ENCODE measurements at regions not wholly inside any gene's neighbourhood (a gene's known extent, or its start where the extent isn't known, plus 50 kb on each side); places are given as distances from the start of the nearest gene placed in this dataset.

DNA sequence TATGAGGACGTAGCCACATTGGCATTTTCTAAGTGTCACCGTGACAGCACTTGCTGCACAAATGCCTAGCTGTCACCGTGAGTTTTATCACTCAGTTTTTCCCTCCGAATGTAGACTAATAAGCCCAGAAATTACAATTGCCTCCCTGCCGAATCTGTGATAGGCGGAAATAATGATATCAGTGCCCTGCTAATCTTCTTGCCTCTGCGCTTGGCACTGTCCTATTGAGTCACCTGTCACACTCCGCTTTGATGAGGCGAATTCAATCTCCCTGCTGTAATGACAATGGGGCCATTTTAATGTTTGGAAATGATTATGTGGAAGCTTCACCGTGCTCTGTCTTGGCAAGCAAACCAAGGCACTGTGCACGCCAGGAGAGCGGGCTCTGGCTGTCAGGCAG is 112.8 kb downstream of the LINC00237 start:
- DNase-seq (ENCODE audit: low read depth in 2 of 2) = no peak

DNA sequence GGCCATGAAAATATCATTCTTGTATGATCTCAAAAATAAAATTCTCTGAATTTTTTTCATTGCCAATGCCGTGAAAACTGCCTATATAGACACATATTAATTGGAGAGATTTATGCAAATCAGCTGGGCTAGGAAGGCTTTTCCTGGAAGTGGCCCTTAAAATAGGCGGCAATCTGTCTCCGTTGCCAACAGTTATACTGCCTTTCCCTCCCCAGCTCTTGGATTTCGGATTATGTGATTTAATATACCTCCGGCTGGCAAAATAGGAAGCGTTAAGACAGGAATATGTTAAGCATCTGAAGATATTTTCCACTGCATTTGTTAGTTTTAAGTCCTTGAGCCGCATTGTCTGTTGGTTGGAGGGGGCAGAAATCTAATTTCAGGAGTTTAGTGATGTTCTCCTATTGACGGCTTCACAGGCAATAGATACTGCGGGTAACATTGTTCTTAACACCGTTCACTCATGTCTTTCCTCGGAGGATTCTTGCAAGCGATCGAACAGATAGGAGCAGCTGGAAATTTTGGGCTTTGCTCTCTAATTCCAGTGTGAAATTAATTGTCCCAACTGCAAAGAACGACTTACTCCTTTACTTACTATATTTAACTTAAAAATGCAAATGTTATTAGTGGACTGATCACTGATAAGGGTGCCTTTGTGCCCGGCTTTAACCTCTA is 113.3 kb downstream of the LINC00237 start:
- DNase-seq (ENCODE audit: low read depth in 2 of 2) = no peak

DNA sequence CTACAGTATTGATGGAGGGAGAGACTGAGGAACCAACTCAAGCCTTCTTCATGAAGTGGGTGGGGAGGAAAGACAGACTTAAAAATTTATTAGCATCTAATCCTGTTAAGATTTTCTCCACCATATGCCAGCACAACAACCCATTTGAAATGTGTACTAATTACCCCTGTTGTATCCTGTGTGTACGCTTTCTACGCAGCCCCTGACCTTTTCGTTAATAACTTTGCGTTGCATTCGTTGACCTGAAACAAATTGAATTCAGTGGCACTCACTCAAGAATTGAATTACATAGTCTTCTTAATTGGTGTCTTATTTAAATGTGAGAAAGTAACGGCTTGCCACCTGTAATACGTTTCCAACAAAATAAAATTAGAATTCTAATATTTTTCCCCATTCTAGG is 113.9 kb downstream of the LINC00237 start:
- no peak for DNase-seq (ENCODE audit: low read depth in 2 of 2)

DNA sequence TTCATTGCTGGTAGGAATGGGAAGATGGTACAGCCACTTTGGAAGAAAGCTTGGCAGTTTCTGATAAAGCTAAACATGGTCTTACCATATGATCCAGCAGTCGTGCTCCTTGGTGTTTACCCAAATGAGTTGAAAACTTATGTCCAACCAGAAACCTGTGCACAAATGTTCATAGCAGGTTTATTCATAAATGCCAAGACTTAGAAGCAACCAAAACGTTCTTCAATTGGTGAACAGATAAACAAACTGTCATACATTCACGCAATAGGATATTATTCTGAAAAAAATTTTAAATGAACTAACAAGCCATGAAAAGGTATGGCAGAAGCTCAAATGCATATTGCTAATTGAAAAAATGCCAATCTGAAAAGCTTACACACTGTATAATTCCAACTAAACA is 117.1 kb downstream of the LINC00237 start:
- DNase-seq (ENCODE audit: low read depth in 2 of 2) = no peak

DNA sequence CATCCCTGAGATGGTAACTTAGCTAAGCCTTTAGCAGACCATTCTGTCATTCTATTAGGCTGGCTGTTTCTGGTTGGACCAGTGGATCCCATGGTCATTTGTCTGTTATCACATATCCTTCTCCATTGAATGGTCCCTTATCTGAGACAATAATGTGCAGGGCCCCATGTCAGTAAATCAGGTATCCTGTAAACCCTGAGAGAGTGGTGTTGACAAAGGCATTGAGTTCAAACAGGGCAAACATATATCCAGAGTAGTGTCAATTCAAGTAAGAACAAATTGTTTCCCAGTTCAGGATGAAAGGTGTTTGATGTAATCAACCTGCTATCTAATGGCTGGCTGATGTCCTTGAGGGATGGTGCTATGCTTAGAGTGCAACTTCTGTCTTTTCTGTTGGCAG is 126.2 kb downstream of the LINC00237 start:
- no peak for DNase-seq (ENCODE audit: low read depth in 2 of 2)

DNA sequence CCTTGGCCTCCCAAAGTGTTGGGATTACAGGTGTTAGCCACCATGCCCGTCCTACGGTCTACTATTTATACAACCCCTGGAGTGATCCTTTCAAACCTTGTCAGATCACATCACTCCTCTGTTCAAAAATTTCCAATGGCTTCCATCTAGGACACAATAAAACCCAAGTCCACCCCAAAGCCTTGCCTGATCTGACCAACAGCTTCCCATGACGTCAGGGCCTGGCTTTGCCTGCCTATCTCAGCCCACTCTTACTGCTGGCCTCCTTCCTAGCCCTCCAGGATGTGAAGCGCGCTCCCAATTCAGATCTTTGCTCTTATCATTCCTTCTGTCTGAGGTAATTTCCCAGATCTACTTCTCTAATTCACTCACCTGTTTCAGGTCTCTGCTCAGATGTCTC is 128.4 kb downstream of the LINC00237 start:
- no peak for DNase-seq (ENCODE audit: low read depth in 2 of 2)

DNA sequence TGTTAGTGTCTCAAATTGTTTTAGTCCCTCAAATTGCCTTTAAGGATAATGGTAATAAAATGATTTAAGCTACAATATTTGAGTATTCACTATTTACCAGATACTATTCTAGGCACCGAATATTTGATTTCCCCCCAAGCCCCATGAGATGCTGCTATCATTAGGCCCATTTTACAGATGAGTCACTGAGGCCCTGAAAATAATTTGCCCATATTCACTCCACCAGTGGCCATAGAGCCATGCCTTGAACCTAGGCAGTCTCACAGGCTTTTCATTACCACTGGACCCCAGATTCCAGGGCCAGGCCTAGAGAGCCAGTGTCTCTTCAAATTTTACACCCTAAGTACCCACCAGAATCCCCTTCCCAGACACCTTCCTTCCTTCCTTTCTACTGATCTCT is 133.7 kb downstream of the LINC00237 start:
- DNase-seq (ENCODE audit: low read depth in 2 of 2) = no peak

DNA sequence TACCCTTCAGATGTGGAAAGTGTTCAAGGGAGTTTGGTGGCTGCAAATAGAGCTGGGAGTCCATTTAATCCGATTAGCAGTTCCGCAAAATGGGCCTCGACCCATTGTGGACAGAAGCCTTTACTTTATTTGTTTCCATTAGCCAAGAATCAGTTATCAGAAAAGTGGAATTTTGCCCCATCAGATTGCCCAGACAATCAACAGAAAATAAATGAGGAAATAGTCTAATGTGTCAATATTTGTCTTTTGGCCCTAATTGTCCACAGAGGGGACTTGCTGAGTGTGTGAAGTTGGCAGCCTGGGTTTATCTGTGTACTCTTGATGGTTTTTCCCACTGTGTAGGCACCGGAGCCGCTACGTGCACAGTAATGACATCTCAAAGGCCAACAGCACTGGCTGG is 134.3 kb downstream of the LINC00237 start:
- no peak for DNase-seq (ENCODE audit: low read depth in 2 of 2)

DNA sequence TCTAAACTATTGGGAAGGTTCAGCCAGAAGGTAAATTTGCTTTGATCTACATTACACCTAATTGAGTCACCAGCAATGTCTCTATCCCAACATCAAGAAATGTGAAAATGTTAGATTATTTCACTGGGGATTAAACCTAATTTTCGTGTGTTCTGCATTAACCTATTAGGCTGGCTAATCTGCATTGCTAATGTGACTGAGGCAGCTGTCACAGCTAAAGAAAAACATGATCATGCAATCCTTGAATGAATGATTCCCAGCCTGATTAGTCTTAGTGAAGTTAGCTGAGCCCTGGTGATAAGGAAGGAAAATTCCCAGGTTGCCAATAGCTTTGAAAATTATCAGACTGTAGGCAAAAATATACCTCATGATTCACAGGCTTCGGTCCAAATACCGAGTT is 135.3 kb downstream of the LINC00237 start:
- no peak for DNase-seq (ENCODE audit: low read depth in 2 of 2)

DNA sequence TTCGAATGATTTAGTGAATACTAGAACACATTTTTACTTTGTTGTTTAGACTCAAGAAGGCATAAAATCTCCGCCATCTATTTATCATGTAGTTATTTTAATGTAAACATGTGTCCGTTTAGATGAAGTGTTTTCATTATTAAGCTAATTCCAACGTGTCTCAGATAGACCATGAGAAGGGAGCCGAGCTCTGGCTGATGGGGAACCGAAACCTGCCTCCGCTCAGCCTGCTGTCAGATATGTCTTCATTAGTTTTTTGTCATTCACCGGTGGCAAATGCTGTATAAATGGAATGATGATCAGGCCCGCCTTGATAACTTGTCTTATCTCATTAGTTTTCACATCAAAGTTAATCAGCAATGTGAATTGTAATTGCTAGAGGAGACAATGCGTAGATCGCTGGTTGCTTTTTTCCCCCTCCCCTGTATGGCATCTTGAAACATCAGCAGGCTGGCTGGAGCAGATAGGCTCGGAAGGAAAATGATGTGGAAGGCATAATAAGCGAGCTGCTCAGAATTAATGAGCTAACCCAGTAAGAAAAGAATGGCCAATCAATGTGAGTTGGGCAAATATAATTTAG is 136.4 kb downstream of the LINC00237 start:
- no peak for DNase-seq (ENCODE audit: low read depth in 2 of 2)

DNA sequence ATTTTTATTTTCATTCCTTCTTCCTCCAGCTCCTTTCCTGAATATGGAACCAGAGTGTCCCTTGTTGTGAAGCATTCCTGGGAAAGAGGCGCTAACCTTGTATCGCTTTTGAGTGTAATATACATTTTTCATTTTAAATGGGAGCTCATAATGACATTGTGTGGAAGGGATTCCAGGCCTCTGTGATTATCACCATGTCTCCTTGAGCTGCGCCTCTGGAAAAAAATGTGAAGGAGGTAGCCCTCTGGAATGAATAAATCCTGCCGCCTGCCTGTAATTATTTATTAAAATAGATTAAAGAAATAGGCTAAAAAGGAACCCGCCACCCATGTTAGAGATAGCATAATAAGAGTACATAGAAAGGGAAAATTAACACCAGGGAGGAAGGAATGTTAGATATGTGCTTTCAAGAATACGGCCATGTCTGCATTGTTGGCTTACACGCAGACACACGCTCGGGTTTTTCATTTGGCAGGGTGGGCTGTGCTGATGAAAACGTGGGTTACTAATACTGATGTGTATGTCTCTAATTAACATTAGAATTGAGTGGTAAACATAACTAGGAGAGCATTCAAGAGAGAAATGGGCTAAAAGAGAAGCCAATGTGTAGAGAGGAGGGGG is 138.5 kb downstream of the LINC00237 start:
- DNase-seq (ENCODE audit: low read depth in 2 of 2) = no peak

DNA sequence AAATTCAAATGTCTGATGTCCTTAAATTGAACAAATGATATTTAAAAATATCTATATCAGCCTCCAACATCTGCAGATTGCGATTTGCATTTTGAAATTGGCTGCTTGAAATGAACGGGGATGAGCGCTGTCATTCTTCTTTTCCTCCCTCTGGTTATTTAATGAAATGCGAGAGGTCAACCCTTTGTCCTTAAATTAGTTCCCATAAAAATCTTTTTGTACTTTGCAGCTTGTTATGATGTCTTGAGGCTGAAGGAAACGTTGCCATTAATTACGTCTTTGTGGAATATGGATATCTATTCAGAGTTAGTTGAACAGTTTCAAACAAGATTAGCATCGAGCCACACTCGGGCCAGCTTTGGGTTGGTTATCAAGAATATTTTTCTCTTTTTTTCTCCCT is 140.0 kb downstream of the LINC00237 start:
- DNase-seq (ENCODE audit: low read depth in 2 of 2) = no peak

DNA sequence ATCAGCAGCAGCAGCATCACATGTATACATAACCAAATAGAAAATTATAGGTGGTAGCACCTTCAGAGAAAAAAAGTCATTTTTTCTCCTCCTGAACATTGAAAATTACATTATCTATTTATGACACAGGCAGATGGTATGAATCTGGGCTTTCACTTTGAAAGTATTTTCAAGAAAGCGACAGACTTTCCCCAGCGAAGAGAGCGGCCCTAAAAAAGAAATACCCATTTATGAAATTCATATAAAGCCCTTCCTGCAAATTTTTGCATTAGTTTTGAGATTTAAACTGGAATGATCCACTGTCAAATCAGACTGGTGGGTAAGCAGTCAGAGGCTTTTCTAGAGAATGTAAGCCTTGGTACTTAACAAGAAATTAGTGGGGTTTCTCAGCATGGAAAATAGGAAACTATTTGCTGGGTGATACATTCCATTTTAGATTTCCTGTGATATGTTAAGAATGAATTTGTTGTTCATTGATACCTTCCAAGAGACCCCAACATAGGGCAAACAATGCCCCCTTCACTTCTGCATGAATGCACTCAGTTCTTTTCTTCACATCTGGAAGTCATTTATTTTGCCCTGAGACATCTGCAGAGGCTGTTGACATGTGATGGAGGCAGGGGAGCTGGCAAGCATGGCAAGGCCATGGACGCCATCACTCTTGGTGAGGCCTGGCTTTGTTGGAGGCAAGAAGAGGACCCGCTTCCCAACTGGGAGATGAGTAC is 147.0 kb downstream of the LINC00237 start:
- no peak for DNase-seq (ENCODE audit: low read depth in 2 of 2)

DNA sequence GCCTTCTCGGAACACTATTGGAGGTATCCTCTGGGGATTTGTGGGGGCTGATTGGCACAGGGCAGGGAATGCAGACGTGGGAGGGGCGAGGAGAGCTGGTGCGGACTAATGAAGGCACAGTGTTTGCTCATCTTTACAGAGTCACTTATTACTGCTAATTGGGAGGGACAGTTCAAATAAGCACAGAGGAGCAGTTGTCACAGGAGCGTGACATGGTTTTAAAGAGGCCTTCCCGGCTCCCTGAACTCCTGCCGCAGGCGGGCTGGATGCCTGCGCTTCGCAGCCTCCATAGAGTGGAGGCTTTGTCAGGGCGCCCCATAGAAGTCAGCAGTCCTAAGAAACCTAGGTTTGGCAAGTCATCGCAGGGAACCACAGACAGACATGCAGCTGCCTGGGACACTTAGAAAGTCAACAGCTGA is 149.6 kb downstream of the LINC00237 start:
- DNase-seq (ENCODE audit: low read depth in 2 of 2) = no peak

DNA sequence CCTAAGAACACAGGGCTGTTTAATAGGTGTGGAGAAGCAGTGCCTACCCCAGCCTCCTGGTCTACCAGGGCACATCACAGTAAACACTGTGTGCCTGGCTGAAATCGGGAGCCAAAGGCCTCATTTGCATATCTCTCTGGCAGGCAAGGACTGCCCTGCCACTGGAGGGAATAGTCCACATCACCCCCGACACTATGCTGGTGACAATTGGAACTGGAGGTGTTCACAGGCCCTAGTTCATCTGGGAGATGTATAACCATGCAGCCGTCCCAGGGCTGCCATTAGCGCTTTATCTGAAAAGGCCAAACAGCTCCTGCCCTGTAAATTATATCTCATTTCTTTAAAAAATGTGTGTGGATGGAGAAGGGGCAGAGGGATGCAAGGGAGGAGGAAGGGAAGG is 150.3 kb downstream of the LINC00237 start:
- DNase-seq (ENCODE audit: low read depth in 2 of 2) = no peak

DNA sequence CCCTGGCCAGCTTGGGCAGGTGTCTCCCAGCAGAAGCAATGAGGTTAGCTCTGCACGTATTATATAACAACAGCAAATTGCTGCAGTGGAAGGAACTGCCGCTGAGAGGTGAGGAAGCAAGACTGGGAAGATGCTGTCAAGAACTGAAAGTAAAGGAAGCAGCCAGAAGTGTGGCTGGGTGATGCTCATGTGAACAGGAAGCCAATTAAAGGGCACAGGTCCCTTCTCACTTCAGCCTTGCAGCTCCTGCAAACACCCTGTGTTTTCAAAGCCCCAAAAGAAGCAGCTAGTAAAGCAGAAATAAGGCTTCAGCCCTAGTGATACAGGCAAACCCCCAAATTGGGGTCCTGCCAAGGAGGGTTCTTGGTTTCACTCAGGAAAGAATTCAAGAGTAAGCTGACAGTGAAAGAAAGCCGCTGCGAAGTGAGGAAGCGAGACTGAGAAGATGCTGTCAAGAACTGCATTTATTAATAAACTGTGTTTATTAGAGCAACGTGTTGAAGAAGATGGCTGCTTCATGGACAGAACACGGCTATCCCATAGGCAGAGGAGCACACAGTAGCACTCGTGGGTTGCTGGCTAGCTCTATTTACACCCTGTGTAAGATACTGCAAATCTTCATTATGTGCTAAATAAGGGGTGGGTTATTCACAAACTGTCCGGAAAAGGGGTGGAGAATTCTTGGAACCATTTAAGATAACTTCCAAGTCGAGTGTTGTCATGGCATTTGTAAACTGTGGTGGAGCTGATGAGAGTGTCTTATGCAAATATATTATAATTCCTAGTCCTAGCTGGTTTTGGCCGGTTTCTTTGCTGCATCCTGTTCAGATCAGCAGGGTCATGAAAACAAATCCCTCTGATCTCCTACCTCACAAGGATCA is 152.2 kb downstream of the LINC00237 start:
- DNase-seq (ENCODE audit: low read depth in 2 of 2) = no peak

DNA sequence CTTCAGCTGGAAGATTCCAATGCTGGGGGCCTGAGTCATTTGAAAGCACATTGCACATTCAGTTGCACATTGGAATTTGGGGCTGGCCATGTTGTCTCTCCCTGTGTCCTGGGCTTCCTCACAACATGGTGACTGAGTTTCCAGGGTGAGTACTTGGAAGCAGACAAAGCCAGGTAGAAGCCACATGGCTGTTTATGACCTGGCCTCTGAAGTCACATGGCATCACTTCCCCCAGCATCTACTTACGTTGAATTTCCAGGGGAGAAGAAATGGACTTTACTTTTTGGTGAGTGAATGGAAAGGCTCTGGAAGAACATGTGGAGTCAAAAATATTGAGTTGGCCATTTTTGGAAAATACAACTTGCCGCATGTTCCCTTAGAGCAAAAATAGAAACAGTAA is 155.5 kb downstream of the LINC00237 start:
- DNase-seq (ENCODE audit: low read depth in 2 of 2) = no peak

DNA sequence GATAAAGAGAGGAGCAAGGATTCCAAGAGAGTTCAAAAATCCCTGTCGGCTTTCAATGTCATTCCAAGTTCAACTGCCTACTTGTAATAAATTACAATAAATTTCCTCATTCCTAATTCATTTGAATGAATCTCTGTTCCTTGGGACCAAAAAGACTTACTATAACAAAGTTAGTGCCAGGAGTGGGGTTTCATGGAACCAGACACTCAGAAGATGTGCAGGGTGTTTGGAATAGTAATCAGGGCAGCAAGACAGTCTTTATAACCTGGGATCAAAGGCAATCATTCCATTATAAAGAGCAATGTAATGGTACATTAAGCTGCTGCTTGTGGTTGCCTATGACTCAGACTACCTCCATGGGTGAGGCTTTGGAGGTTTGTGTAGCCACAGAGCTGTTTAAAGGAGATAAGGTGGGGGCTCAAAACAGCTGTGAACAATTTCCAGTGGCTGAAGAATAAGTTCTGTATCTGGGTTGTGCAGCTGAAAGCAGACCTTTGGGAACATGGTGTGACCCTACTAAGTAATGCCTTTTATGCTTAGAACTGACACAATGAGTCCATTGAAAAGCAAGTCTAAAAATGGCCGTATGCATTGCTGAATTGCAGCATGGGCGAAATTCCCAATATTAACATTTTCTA is 159.9 kb downstream of the LINC00237 start:
- no peak for DNase-seq (ENCODE audit: low read depth in 2 of 2)

DNA sequence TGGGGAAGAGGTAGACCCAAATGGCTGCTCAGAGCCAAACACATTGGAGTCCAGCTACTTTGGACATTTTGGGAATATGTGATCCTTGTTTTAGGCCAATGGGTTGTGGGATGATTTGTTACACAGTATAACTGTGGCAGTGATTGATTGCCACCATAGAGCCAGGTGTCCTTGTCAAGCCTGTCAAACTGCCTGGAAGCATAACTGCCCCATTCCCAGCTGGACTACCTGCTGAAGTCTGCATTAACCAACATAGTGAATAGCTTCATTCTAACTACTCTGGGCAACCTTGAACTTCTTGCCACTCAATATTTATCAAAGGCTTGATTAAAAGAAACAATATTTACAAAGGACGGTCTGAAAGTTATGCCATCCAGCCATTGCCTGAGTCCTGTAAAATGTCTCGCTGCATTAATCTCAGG is 164.7 kb downstream of the LINC00237 start:
- DNase-seq (ENCODE audit: low read depth in 2 of 2) = no peak

DNA sequence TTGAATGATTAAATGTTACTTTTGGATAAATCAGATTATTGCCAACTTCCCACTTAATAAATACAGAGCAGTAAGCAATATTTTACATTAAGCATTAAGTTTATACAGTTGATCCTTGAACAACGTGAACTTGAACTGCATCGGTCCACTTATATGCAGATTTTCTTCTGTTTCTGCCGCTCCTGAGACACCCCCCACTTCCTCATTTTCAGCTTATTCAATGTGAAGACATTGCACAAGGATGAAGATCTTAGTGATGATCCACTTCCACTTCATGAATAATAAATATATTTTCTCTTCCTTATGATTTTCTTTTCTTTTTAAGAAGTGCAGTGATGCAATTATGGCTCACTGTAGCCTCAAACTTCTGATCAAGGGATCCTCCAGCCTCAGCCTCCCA is 167.2 kb downstream of the LINC00237 start:
- no peak for DNase-seq (ENCODE audit: low read depth in 2 of 2)

DNA sequence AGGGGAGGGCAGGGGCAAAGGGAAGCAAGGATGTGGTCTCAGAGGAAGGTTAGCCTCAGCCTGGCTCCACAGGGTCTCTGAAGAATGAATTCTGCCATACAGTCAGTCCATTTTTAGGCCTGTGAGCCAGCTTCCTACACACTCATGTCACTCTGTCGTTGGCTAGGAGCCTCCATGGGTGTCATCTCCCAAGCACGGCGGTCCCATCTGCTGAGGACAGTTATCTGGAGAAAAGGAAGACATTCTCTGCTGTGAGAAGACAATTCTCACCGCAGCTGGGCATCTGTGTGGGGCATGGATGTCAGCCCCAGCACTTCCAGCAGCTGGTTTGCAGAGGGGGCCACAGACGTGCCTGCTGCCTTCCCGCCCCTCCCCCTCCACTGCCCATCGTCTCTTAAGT is 167.6 kb downstream of the LINC00237 start:
- no peak for DNase-seq (ENCODE audit: low read depth in 2 of 2)
